DND-41 (cell line): ENCODE measurements at regions not wholly inside any gene's neighbourhood (a gene's known extent, or its start where the extent isn't known, plus 50 kb on each side); places are given as distances from the start of the nearest gene placed in this dataset.
A peak's percentile ranks its signal among the peaks of the same experiment; 100 is the strongest.
"Not testable (repeated sequence)": the region's sequence is repeated elsewhere in the genome, so short reads cannot be mapped to it uniquely, and the experiment has no call there.

ENCODE experiments used
- ATAC-seq: fragments of 200-7000 bp; cut with Tn5 transposase; 3 replicates; pipeline ENCODE4 v1.9.1; 2021; ENCODE audit warnings: low read depth; ENCODE audit not compliant: insufficient read depth
- DNase-seq: peaks from one replicate; pipeline ENCODE4 v3.0.0-alpha.2; 2020
- H2AFZ ChIP-seq: 2 replicates; pipeline ENCODE4 v1.6.0; 2012; ENCODE audit warnings: low read depth, low read length
- H3K27ac ChIP-seq: 2 replicates; pipeline ENCODE4 v1.5.1; 2012; ENCODE audit warnings: low read length, inconsistent platforms
- H3K27me3 ChIP-seq: fragments of 200-600 bp; sonication (generic); 2 replicates; pipeline ENCODE4 v1.6.0; 2012; ENCODE audit warnings: low read length, mild to moderate bottlenecking, inconsistent platforms; ENCODE audit not compliant: insufficient read depth, poor library complexity
- H3K36me3 ChIP-seq: 2 replicates; pipeline ENCODE4 v1.5.1; 2012; ENCODE audit warnings: low read length, inconsistent platforms; ENCODE audit not compliant: insufficient read depth
- H3K4me1 ChIP-seq: 2 replicates; pipeline ENCODE4 v1.5.1; 2012; ENCODE audit warnings: mild to moderate bottlenecking, low read length; ENCODE audit not compliant: insufficient read depth
- H3K4me2 ChIP-seq: 2 replicates; pipeline ENCODE4 v1.6.0; 2012; ENCODE audit warnings: mild to moderate bottlenecking, moderate library complexity, low read length, inconsistent platforms; ENCODE audit not compliant: insufficient read depth
- H3K4me3 ChIP-seq, 2 experiments: fragments of 200-600 bp in 1 of 2; shearing (Covaris generic) in 1 of 2; 2 replicates each; pipeline ENCODE4 v1.5.1; 2012 to 2016; ENCODE audit warnings: inconsistent platforms in 2 of 2, low read length in 2 of 2, mild to moderate bottlenecking in 2 of 2, low read depth in 1 of 2, moderate library complexity in 1 of 2
- H3K79me2 ChIP-seq: 2 replicates; pipeline ENCODE4 v1.6.0; 2012; ENCODE audit warnings: low read length, inconsistent platforms; ENCODE audit not compliant: insufficient read depth
- H3K9ac ChIP-seq: 2 replicates; pipeline ENCODE4 v1.6.0; 2012; ENCODE audit warnings: low read depth, mild to moderate bottlenecking, inconsistent platforms, low read length, moderate library complexity
- H3K9me3 ChIP-seq: 2 replicates; pipeline ENCODE4 v1.5.1; 2012; ENCODE audit warnings: low read length, moderate library complexity, mild to moderate bottlenecking, inconsistent platforms; ENCODE audit not compliant: insufficient read depth, severe bottlenecking
- H4K20me1 ChIP-seq: 2 replicates; pipeline ENCODE4 v1.6.0; 2012; ENCODE audit warnings: low read length; ENCODE audit not compliant: insufficient read depth
- CTCF ChIP-seq: IDR thresholded peaks from 2 replicates; pipeline ENCODE4 v1.5.1; 2012; ENCODE audit warnings: borderline replicate concordance, low read length, moderate library complexity, mild to moderate bottlenecking; ENCODE audit not compliant: poor library complexity, severe bottlenecking; ENCODE audit errors: extremely low read depth
- EZH2 ChIP-seq: IDR thresholded peaks from 3 replicates; pipeline ENCODE4 v1.6.1; 2012; ENCODE audit warnings: borderline replicate concordance, low read depth, mild to moderate bottlenecking, moderate library complexity, low read length, inconsistent platforms; ENCODE audit not compliant: severe bottlenecking

- TF ChIP-seq CTCF (no peak), EZH2 (no peak)
- H3K4me3 ChIP-seq: no peak overlapping the region
- no peaks in the 10 kb centered on the region for H3K79me2 ChIP-seq
- H4K20me1 ChIP-seq: no peaks in the 10 kb centered on the region
- H3K27me3 ChIP-seq: no peaks in the 10 kb centered on the region
- H2AFZ ChIP-seq: no peak overlapping the region
- H3K36me3 ChIP-seq: no peaks in the 10 kb centered on the region
- ATAC-seq: no peak
- H3K4me1 ChIP-seq: peaks cover 6% of the 10 kb centered on the region
- no peak for DNase-seq
- H3K9me3 ChIP-seq: no peaks in the 10 kb centered on the region
- H3K27ac ChIP-seq: no peak overlapping the region
- no peak overlapping the region for H3K4me2 ChIP-seq
- no peak overlapping the region for H3K9ac ChIP-seq
Observed at GRCh38 chr11:21653951-21654421, 538.9 kb upstream of the ANO5 start.

- no peak overlapping the region for H3K27ac ChIP-seq
Observed at GRCh38 chr11:21656065-21656464, 536.8 kb upstream of the ANO5 start.

GRCh38 chr11:21658654-21659193 is 534.2 kb upstream of the ANO5 start:
- ATAC-seq (peak; percentile 79), DNase-seq (no peak)
- no peaks in the 10 kb centered on the region for H3K36me3 ChIP-seq
- peaks cover 17% of the 10 kb centered on the region for H3K4me1 ChIP-seq
- no peaks in the 10 kb centered on the region for H3K79me2 ChIP-seq
- no peak overlapping the region for H3K9ac ChIP-seq
- TF ChIP-seq EZH2 (no peak), CTCF (no peak)
- H3K4me2 ChIP-seq: no peak overlapping the region
- H3K4me3 ChIP-seq: no peak overlapping the region
- no peaks in the 10 kb centered on the region for H3K27me3 ChIP-seq
- H4K20me1 ChIP-seq: no peaks in the 10 kb centered on the region
- H3K9me3 ChIP-seq: no peaks in the 10 kb centered on the region
- H2AFZ ChIP-seq: no peak overlapping the region
- H3K27ac ChIP-seq: no peak overlapping the region

More at GRCh38 chr11:21656065-21656464, 536.8 kb upstream of the ANO5 start:
- Histone ChIP-seq H3K4me2 (no peak overlapping the region), H2AFZ (no peak overlapping the region), H4K20me1 (no peaks in the 10 kb centered on the region), H3K36me3 (no peaks in the 10 kb centered on the region), H3K4me1 (peaks cover 17% of the 10 kb centered on the region), H3K9me3 (no peaks in the 10 kb centered on the region), H3K9ac (no peak overlapping the region), H3K4me3 (no peak overlapping the region), H3K79me2 (no peaks in the 10 kb centered on the region), H3K27me3 (no peaks in the 10 kb centered on the region)
- DNase-seq: no peak
- no peak for ATAC-seq
- TF ChIP-seq CTCF (no peak), EZH2 (no peak)

GRCh38 chr11:21659377-21659776 is 533.5 kb upstream of the ANO5 start:
- H3K27ac ChIP-seq, H3K79me2 ChIP-seq, H4K20me1 ChIP-seq, ATAC-seq, H3K36me3 ChIP-seq, H3K9ac ChIP-seq, DNase-seq, H3K27me3 ChIP-seq, H3K4me2 ChIP-seq, H2AFZ ChIP-seq, H3K4me3 ChIP-seq, H3K9me3 ChIP-seq: not testable (repeated sequence)
- H3K4me1 ChIP-seq: peaks cover 17% of the 10 kb centered on the region
